HG02981 (cell line): ENCODE measurements at regions not wholly inside any gene's neighbourhood (a gene's known extent, or its start where the extent isn't known, plus 50 kb on each side); places are given as distances from the start of the nearest gene placed in this dataset.

ENCODE experiments used
- ATAC-seq: cut with Tn5 transposase; IDR thresholded peaks from one replicate; pipeline ENCODE4 v1.9.1; 2021; ENCODE audit warnings: mild to moderate bottlenecking, moderate library complexity; ENCODE audit not compliant: unreplicated experiment

GRCh38 chr5:85813146-85813545, 804.6 kb upstream of the COX7C start:
- ATAC-seq: no peak

GRCh38 chr5:85814596-85814995, 803.1 kb upstream of the COX7C start:
- ATAC-seq: no peak

GRCh38 chr5:85823462-85824426, 794.0 kb upstream of the COX7C start:
- no peak for ATAC-seq

- no peak for ATAC-seq
These were observed 779.0 kb upstream of the COX7C start for GRCh38 chr5:85838781-85839180.

GRCh38 chr5:85841653-85842052, 776.1 kb upstream of the COX7C start:
- ATAC-seq: no peak

- ATAC-seq: no peak
These were observed 774.2 kb upstream of the COX7C start for GRCh38 chr5:85843535-85843934.

DNA sequence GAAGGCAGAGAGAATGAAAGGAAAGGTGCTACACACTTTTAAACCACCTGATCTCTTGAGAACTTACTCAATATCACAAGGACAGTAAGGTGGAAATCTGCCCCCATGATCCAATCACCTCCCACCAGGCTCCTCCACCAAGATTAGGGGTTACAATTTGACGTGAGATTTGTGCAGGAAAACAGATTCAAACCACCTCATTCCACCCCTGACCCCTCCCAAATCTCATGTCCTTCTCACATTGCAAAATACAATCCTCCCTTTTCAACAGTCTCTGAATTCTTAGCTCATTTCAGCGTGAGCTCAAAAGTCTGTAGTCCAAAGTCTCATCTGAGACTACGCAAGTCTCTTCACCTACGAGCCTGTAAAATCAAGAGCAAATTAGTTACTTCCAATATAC, 768.3 kb upstream of the COX7C start:
- no peak for ATAC-seq

DNA sequence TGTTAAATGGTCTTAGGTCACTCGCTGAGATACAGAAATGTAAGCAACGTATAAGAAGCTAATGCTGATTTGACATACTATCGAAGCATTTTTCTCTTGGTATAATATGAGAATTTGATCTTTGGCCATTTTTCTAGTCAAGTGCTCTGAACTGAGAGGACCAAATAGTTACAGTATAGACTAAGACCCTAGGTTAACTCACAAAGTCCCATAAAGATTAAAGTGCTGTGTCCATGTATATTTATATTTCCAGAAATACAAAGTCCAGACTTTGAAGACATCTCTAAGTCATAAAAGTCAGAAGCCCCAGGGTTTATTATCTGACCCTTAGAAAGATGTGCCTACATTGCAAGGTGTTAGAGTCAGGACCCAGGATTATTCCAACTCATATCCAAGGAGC, 752.4 kb upstream of the COX7C start:
- no peak for ATAC-seq

- ATAC-seq: no peak
These were observed 749.7 kb upstream of the COX7C start for GRCh38 chr5:85868070-85868469.

DNA sequence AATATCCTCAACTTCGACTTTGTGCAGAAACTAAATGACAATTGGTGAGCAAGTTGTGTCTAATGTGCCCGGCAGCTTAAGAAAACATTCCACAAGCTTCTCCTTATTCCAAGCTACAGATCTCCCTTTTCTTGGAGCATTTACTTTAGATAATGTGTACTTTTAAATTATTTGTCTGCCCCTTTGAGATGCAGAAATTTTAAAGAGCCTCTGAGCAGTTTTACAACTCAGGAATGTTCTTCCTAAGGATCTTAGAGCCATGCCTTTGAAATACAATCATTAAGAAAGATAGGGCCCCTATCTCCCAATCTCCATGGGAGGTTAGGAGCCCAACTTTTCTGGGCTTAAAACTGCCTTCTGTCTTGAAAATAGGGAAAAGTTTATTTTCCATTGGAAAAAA, 723.7 kb upstream of the COX7C start:
- ATAC-seq: no peak

- ATAC-seq: no peak
These were observed 721.2 kb upstream of the COX7C start for GRCh38 chr5:85896514-85896913.

DNA sequence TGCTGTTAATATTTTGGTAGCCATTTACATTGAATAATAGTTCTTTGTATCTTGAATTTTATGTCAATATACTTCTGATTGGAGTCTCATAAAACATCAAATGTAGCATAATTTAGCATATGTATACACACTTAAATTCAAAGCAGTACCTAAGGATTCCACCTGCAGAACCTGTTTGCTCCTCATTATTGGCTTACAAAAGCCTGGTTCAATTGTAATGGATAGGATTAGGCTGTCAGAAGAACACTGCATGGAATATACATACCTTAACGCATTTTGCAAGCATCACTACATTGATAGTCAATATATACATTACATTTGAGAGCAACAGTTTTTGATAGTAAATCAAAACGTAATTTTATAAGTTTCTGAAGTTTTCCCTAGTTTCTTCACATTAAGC, 711.3 kb upstream of the COX7C start:
- no peak for ATAC-seq

DNA sequence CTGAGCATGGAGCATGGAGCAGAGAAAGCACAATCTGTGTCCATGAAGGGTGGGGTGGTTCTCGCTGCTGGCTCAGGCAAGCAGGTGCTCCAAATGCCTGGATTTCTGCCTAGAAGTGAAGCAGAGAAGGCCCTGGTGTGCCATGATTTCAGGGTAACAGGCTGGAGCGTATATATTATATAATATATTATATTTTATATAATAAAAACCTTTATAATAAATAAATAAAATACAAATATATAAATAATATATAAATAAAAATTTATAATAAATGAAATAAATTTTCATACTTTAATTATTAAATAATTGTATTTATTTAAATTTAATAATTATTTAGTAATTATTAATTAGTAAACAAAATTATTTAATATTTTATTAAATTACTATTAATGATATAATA, 707.4 kb upstream of the COX7C start:
- ATAC-seq: no peak

- ATAC-seq: no peak
These were observed 696.8 kb upstream of the COX7C start for GRCh38 chr5:85920984-85921383.

GRCh38 chr5:85921590-85921989, 696.2 kb upstream of the COX7C start:
- ATAC-seq: no peak

DNA sequence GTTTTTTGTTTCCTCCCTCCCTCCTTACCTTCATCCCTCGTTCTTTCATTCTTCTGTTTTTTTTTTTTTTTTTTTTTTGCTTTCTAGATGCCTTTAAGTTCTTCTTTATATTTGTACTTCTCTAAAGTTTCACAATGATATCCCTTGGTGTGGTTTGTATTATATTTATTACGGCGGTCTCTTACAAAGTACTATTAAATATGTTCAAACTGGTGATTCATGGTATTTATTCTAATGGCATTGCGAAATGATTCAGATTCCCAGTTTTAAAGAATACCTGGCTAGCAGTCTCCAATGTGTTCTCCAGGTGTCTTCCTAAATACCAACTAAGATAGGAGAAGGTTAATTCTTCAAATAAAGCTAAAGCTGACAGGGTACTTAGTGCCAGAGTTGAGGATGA, 690.1 kb upstream of the COX7C start:
- no peak for ATAC-seq

GRCh38 chr5:85929713-85930112, 688.0 kb upstream of the COX7C start:
- no peak for ATAC-seq

DNA sequence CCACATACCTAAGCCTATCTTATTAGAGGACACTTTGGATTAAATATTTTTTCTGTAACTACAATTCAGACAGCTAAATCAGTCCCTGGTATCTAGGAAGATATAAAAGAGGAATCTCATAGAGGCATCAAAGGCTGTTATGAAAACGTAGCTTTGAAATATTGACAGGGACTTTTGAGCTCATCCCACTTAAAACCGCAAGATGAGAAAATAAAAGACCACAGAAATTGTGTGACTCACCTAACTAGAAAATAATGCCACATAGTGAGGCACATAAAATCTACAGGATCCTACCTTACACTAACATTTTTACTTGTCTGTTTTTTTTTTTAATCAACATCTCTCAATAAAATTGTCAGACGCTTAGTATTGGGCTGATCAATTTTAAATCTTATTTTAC, 686.5 kb upstream of the COX7C start:
- ATAC-seq: no peak

DNA sequence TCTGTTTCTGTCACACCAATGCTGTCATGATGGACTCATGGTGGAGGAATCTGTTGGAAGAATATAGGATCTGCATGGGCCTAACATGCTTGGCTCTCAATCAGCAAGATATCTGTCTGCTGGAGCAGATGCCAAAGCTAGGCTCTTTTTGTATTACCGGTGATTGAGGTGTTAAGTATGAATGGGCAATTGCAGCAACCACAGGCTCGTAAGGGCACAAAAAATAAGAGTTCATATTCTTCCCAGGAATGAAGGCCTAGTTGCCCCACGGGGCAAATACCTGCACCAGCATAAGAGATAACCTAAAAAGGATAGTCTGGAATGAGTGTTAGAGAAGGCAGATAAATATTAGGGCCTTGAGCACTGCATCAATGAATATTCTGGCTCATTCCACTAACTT, 679.5 kb upstream of the COX7C start:
- ATAC-seq: no peak

- ATAC-seq: no peak
These were observed 666.0 kb upstream of the COX7C start for GRCh38 chr5:85951707-85952210.

- ATAC-seq: no peak
These were observed 665.1 kb upstream of the COX7C start for GRCh38 chr5:85952680-85953079.

- ATAC-seq: no peak
These were observed 650.1 kb upstream of the COX7C start for GRCh38 chr5:85967681-85968080.

- ATAC-seq: no peak
These were observed 645.2 kb upstream of the COX7C start for GRCh38 chr5:85972539-85972938.
